NT2/D1 (cell line): ENCODE measurements at regions not wholly inside any gene's neighbourhood (a gene's known extent, or its start where the extent isn't known, plus 50 kb on each side); places are given as distances from the start of the nearest gene placed in this dataset.

Experiments
- SUZ12 ChIP-seq: IDR thresholded peaks from 2 replicates; pipeline ENCODE4 v1.6.1; 2011; ENCODE audit not compliant: insufficient read length, insufficient read depth; ENCODE audit errors: extremely low read depth
- YY1 ChIP-seq: IDR thresholded peaks from 2 replicates; pipeline ENCODE4 v1.6.1; 2011; ENCODE audit not compliant: insufficient read length, insufficient read depth
- ZNF274 ChIP-seq: IDR thresholded peaks from 2 replicates; pipeline ENCODE4 v1.6.1; 2011; ENCODE audit warnings: mild to moderate bottlenecking, low read depth, low read length

GRCh38 chr12:19045426-19045825 lies 84.1 kb upstream of the PLEKHA5 start:
- no peak for TF ChIP-seq YY1
- no peak for TF ChIP-seq ZNF274
- TF ChIP-seq SUZ12 = no peak
